ENCODE measurements at regions not wholly inside any gene's neighbourhood (a gene's known extent, or its start where the extent isn't known, plus 50 kb on each side); places are given as distances from the start of the nearest gene placed in this dataset.

GRCh38 chr20:12557224-12557623, 451.5 kb upstream of the SPTLC3 start:
- TF ChIP-seq, protein P1, sequence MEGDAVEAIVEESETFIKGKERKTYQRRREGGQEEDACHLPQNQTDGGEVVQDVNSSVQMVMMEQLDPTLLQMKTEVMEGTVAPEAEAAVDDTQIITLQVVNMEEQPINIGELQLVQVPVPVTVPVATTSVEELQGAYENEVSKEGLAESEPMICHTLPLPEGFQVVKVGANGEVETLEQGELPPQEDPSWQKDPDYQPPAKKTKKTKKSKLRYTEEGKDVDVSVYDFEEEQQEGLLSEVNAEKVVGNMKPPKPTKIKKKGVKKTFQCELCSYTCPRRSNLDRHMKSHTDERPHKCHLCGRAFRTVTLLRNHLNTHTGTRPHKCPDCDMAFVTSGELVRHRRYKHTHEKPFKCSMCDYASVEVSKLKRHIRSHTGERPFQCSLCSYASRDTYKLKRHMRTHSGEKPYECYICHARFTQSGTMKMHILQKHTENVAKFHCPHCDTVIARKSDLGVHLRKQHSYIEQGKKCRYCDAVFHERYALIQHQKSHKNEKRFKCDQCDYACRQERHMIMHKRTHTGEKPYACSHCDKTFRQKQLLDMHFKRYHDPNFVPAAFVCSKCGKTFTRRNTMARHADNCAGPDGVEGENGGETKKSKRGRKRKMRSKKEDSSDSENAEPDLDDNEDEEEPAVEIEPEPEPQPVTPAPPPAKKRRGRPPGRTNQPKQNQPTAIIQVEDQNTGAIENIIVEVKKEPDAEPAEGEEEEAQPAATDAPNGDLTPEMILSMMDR (IDR thresholded peaks at IDR 0.05), result no peak
- TF ChIP-seq POLR2A (IDR thresholded peaks at IDR 0.05), result no peak
